Type B pancreatic cell (in vitro differentiated cells): ENCODE measurements at regions not wholly inside any gene's neighbourhood (a gene's known extent, or its start where the extent isn't known, plus 50 kb on each side); places are given as distances from the start of the nearest gene placed in this dataset.

Experiments used
- DNase-seq: peaks from one replicate; pipeline ENCODE4 v3.0.0; 2021; ENCODE audit warnings: mixed read lengths; ENCODE audit not compliant: unreplicated experiment; ENCODE audit errors: extremely low spot score
- H3K27ac Mint-ChIP-seq: 2 replicates; pipeline ENCODE4 v1.8.0; 2021; ENCODE audit warnings: mild to moderate bottlenecking, mixed read lengths
- H3K27me3 Mint-ChIP-seq: 2 replicates; pipeline ENCODE4 v1.8.0; 2021; ENCODE audit warnings: mixed read lengths
- H3K36me3 Mint-ChIP-seq: 2 replicates; pipeline ENCODE4 v1.8.0; 2021; ENCODE audit warnings: mixed read lengths
- H3K4me1 Mint-ChIP-seq: one replicate; pipeline ENCODE4 v1.8.0; 2021; ENCODE audit warnings: mixed read lengths; ENCODE audit not compliant: unreplicated experiment
- H3K4me3 Mint-ChIP-seq: 2 replicates; pipeline ENCODE4 v1.8.0; 2021; ENCODE audit warnings: mild to moderate bottlenecking, mixed read lengths
- H3K9me3 Mint-ChIP-seq: 2 replicates; pipeline ENCODE4 v1.8.0; 2021; ENCODE audit warnings: mixed read lengths
- TF ChIP-seq, protein P1 (sequence below): fragments of 200-600 bp; sonication (generic); conservative IDR thresholded peaks from 2 replicates; pipeline ENCODE4 v1.5.0; 2021; ENCODE audit warnings: antibody characterized with exemption, mild to moderate bottlenecking

GRCh38 chr7:142542105-142542504, 207.2 kb upstream of the PRSS1 start:
- H3K27ac Mint-ChIP-seq: no peak overlapping the region
- no peaks in the 10 kb centered on the region for H3K9me3 Mint-ChIP-seq
- DNase-seq: no peak
- no peaks in the 10 kb centered on the region for H3K27me3 Mint-ChIP-seq
- H3K4me1 Mint-ChIP-seq: no peaks in the 10 kb centered on the region
- H3K4me3 Mint-ChIP-seq: no peak overlapping the region
- TF ChIP-seq, protein P1, sequence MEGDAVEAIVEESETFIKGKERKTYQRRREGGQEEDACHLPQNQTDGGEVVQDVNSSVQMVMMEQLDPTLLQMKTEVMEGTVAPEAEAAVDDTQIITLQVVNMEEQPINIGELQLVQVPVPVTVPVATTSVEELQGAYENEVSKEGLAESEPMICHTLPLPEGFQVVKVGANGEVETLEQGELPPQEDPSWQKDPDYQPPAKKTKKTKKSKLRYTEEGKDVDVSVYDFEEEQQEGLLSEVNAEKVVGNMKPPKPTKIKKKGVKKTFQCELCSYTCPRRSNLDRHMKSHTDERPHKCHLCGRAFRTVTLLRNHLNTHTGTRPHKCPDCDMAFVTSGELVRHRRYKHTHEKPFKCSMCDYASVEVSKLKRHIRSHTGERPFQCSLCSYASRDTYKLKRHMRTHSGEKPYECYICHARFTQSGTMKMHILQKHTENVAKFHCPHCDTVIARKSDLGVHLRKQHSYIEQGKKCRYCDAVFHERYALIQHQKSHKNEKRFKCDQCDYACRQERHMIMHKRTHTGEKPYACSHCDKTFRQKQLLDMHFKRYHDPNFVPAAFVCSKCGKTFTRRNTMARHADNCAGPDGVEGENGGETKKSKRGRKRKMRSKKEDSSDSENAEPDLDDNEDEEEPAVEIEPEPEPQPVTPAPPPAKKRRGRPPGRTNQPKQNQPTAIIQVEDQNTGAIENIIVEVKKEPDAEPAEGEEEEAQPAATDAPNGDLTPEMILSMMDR: no peak
- H3K36me3 Mint-ChIP-seq: no peaks in the 10 kb centered on the region

DNA sequence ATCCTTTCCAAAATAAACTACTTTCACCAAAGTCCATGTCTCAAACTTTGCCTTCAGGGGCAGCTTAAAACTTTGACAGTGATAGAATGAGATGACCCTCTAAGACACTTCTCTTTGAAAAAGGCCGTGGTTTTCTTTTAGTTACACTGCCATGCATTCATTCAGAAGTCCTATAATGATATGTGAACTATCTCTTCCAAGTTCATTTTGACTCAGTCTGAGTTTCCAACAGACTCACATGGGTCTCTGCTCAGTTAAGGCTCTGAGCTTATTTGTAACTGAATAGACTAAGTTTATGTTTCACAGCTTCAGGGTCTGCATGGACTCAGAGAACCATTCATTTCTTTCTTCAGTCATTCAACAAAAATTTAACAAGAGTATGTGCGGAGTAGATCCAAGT, 208.9 kb upstream of the PRSS1 start:
- TF ChIP-seq, protein P1: no peak
- peaks cover 5% of the 10 kb centered on the region for H3K27me3 Mint-ChIP-seq
- H3K4me3 Mint-ChIP-seq: no peak overlapping the region
- H3K27ac Mint-ChIP-seq: no peak overlapping the region
- no peak for DNase-seq
- no peaks in the 10 kb centered on the region for H3K36me3 Mint-ChIP-seq
- no peaks in the 10 kb centered on the region for H3K9me3 Mint-ChIP-seq
- H3K4me1 Mint-ChIP-seq: no peaks in the 10 kb centered on the region

DNA sequence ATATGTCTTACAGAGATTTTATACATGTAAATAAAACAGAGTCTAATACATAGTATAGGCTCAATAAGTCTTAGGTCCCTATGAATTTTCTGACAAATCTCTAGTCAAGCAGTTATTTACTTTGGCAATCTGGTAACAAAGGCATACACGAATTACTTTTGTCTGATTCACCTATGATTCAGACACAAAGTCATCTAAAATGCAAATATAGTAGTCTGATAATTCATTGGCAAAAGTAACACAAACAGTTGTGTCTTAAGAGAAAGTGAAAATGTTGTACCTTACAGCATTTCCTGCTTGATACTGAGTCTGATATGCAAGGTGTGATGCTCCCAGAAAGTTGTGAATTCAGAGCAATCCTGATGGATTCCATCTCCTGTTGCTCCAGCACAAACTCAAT, 209.4 kb upstream of the PRSS1 start:
- peaks cover 9% of the 10 kb centered on the region for H3K27me3 Mint-ChIP-seq
- H3K36me3 Mint-ChIP-seq: no peaks in the 10 kb centered on the region
- H3K4me3 Mint-ChIP-seq: no peak overlapping the region
- no peak for DNase-seq
- no peaks in the 10 kb centered on the region for H3K9me3 Mint-ChIP-seq
- H3K27ac Mint-ChIP-seq: no peak overlapping the region
- H3K4me1 Mint-ChIP-seq: no peaks in the 10 kb centered on the region
- TF ChIP-seq, protein P1: no peak

DNA sequence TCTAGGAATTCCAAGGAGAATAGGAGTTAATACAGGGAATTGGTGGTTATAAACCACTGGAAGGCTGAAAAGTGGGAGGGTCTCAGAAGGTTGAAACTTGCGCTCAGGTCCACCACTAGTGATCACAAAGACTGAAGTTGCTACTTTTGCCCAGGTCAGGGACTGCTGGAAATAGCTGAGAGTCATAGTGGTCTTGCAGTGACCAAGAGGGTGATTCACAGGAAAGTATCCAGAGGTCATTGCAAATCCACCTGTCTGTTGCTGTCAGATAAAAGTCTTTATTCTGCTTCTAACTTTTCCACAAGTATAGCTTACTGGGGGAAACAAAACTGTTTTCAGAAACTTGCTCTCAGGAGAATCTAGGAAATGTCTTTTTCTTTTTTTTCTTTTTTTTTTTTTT, 211.5 kb upstream of the PRSS1 start:
- no peak for DNase-seq
- TF ChIP-seq, protein P1: no peak
- Mint-ChIP-seq H3K27me3 (peaks cover 10% of the 10 kb centered on the region), H3K27ac (no peak overlapping the region), H3K4me3 (no peak overlapping the region), H3K9me3 (no peaks in the 10 kb centered on the region), H3K4me1 (no peaks in the 10 kb centered on the region), H3K36me3 (no peaks in the 10 kb centered on the region)

DNA sequence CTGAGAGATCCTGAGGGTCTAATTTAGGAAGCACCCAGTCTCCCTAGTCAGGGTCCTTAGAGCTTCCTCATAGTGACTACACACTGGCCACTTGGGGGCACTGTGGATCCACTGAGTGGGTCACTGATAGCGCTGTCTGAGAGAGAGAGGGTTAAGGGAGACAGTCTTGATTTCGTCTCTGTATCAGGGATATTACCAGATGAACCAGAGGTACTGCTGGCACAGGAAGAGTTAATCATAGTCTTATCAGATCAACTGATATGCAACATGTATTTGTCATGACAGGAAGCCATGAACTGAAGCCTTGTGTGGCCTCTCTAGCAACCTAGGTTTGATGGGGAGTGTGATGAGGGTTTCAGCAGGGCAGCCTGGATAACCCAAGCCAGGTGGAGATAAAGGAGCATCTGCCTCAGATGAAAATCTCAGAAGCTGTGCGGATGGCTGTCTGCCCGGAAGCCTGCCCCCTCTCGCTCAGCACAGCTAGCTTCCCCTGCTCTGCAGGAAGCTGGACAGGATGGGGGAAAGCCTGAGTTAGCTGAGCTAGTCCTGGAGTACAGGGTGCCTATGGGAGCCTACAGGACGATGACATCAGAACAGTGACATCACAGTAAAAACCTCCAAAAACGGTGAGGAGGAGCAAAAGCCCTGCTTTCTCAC, 214.0 kb upstream of the PRSS1 start:
- no peak for DNase-seq
- Mint-ChIP-seq H3K9me3 (no peaks in the 10 kb centered on the region), H3K4me3 (no peak overlapping the region), H3K36me3 (no peaks in the 10 kb centered on the region), H3K27ac (no peak overlapping the region), H3K27me3 (peaks cover 21% of the 10 kb centered on the region), H3K4me1 (no peaks in the 10 kb centered on the region)
- TF ChIP-seq, protein P1: peak; percentile 81

DNA sequence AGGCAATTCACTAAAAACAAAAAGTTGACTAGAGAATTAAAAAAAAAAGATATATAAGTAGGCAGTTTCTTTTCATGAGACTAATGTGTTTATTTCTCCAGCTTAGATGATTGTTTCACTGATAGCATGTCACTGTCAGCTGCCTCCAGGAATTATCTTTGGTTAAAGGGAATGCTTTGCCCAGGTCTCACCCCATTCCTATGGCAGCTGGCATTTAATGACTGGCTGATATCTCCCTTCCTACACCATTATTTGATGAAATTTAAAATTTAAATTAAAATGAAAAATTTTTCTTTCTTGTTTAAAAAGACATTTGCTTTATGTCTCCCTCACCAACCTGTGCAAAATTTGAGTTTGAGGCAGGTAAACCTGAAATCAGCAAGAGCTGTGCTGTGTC, 214.5 kb upstream of the PRSS1 start:
- DNase-seq: no peak
- no peaks in the 10 kb centered on the region for H3K36me3 Mint-ChIP-seq
- peaks cover 21% of the 10 kb centered on the region for H3K27me3 Mint-ChIP-seq
- no peaks in the 10 kb centered on the region for H3K4me1 Mint-ChIP-seq
- H3K4me3 Mint-ChIP-seq: no peak overlapping the region
- TF ChIP-seq, protein P1: no peak
- H3K27ac Mint-ChIP-seq: no peak overlapping the region
- H3K9me3 Mint-ChIP-seq: no peaks in the 10 kb centered on the region
